Duodenal mucosa (tissue), 2 donors: ENCODE measurements at regions not wholly inside any gene's neighbourhood (a gene's known extent, or its start where the extent isn't known, plus 50 kb on each side); places are given as distances from the start of the nearest gene placed in this dataset.

ENCODE experiments used
- H3K27ac ChIP-seq: one replicate; pipeline ENCODE4 v1.7.0; 2013; ENCODE audit warnings: low read depth, low read length
- H3K27me3 ChIP-seq, 2 donors: one replicate each; pipeline ENCODE4 v1.7.0; 2013; ENCODE audit warnings: low read length in 2 of 2, control low read depth in 1 of 2; ENCODE audit not compliant: insufficient read depth in 2 of 2, control insufficient read depth in 1 of 2
- H3K36me3 ChIP-seq, 2 donors: one replicate each; pipeline ENCODE4 v1.7.0; 2013; ENCODE audit warnings: low read length in 2 of 2, control low read depth in 1 of 2; ENCODE audit not compliant: insufficient read depth in 2 of 2, control insufficient read depth in 1 of 2
- H3K4me1 ChIP-seq, 2 donors: one replicate each; pipeline ENCODE4 v1.7.0; 2013; ENCODE audit warnings: low read length in 2 of 2, control low read depth in 1 of 2; ENCODE audit not compliant: insufficient read depth in 2 of 2, control insufficient read depth in 1 of 2
- H3K4me3 ChIP-seq, 2 donors: one replicate each; pipeline ENCODE4 v1.7.0; 2013; ENCODE audit warnings: low read length in 2 of 2, low read depth in 1 of 2
- H3K9ac ChIP-seq, 2 donors: one replicate each; pipeline ENCODE4 v1.7.0; 2013; ENCODE audit warnings: low read length in 2 of 2, low read depth in 1 of 2
- H3K9me3 ChIP-seq, 2 donors: one replicate each; pipeline ENCODE4 v1.7.0; 2013; ENCODE audit warnings: low read length in 2 of 2, control low read depth in 1 of 2; ENCODE audit not compliant: control insufficient read depth in 1 of 2

DNA sequence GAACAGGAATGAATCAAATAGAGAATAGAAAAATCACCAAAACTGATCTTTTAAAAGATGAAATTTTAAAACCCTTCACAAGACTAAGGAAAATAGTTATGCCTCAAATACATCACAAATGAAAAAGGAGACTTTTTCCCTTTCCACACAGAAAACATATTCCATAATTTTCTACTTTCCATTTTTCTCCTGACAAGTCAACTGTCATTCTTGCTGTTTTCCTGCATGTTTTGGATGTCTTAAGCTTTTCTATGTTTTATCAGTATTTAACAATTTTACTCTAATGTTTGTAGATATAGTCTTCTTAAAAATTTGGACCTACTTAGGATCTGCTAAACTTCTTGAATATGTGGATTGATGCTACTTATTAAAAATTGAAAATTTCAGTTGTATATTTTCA, 810.8 kb downstream of the OLFM4 start:
- Histone ChIP-seq H3K9me3 (no peaks in the 10 kb centered on the region), H3K27me3 (no peaks in the 10 kb centered on the region), H3K4me1 (no peaks in the 10 kb centered on the region), H3K4me3 (no peak overlapping the region), H3K36me3 (no peaks in the 10 kb centered on the region), H3K27ac (no peak overlapping the region), H3K9ac (no peak overlapping the region)

DNA sequence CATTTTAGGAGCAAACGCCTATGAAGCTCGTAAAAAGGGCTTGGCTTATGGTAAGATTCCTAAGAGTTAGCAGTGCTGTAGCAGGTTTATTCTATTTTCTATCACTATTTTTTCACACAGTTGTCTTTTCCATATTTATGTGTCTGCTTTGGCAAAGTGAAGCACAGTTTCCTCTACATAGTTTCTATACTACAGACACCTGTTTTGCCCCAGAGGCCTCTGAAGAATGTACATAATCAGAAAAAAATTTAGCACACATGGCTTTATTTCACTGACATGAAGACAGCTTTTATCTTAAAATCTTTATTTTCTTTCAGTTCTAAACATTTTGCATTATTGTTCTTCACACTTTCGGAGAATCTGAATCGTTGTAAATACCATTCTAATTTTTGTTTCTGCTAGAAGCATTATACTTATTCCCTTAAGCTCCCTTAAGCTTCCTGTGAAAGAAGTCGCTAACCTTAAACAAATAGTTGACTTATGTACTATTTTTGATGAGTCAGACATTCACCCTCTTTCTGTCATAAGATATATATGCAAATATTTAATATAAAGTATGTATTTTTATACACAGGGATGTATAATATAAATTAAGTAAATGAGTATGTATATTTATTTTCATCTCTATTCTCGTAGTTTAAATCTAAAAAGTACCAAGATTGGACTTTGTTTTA, 816.0 kb downstream of the OLFM4 start:
- Histone ChIP-seq H3K4me3 (no peak overlapping the region), H3K36me3 (no peaks in the 10 kb centered on the region), H3K9ac (no peak overlapping the region), H3K9me3 (no peaks in the 10 kb centered on the region), H3K4me1 (no peaks in the 10 kb centered on the region), H3K27ac (no peak overlapping the region), H3K27me3 (no peaks in the 10 kb centered on the region)

DNA sequence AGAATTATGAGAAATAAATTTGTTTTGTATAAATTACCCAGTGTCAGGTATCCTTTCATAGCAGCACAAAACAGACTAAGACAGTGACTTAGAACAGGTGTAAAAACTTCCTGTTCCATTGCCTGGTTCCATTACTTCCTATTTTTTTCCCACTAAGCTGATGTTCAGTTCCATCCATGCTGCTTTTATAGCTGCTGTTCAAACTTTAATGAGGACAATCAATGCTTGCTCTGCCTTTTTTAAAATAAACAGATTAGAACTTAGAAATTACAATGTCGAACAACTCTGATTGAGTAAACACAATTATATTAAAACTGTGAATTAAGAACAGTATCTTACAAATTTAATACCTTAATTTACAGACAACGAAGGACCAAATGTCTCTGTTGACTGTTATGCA, 818.9 kb downstream of the OLFM4 start:
- Histone ChIP-seq H3K36me3 (no peaks in the 10 kb centered on the region), H3K9ac (no peak overlapping the region), H3K9me3 (no peaks in the 10 kb centered on the region), H3K4me3 (no peak overlapping the region), H3K27me3 (no peaks in the 10 kb centered on the region), H3K27ac (no peak overlapping the region), H3K4me1 (no peaks in the 10 kb centered on the region)

DNA sequence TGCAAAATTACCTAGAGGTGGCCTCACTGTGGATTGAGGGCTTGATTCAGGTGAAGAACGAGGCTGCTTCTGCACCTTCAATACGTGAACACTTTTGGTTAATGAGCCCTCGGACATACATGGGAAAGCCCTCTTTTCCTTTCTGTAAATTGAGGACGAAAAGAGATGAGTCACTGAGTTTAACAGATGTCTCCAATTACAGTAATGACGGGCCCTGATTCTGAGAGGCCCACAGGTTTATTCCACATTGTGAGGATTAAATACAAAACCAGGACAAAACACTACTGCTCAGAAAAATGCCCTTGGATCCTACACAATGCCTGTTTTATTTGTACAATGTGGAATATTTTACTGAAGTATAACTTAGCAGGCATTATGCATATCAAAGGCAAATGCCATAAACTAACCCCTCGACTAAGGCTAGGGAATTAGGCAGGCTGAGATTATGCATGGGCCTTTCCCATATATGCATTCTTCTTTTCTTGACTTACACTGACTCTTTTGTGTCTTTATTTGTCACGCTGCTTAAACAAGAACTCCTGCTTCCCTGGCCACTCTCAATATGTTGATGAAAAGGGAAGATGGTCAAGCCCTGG, 819.9 kb downstream of the OLFM4 start:
- Histone ChIP-seq H3K9ac (no peak overlapping the region), H3K4me1 (no peaks in the 10 kb centered on the region), H3K27ac (no peak overlapping the region), H3K36me3 (no peaks in the 10 kb centered on the region), H3K4me3 (no peak overlapping the region), H3K27me3 (no peaks in the 10 kb centered on the region), H3K9me3 (no peaks in the 10 kb centered on the region)

DNA sequence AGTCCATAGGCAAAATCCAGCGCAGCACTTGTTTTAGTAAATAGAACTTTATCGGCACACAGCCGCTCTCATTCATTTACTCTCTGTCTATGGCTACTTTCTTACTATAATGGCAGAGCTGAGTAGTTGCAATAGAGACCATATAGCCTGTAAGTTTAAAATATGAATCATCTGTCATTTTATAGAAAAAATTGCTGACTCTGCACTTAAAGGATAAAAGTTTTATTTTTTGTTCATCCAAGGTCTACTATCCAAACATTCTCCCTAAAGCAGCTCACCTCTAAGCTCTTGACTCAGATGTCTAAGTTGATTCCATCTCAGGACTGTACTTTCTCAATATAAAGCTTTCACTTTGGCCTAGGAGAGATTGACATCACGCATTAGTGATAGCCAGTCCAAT, 825.7 kb downstream of the OLFM4 start:
- H3K9ac ChIP-seq = no peak overlapping the region
- H3K9me3 ChIP-seq = no peaks in the 10 kb centered on the region
- H3K4me3 ChIP-seq = no peak overlapping the region
- H3K27me3 ChIP-seq = no peaks in the 10 kb centered on the region
- H3K27ac ChIP-seq = no peak overlapping the region
- no peaks in the 10 kb centered on the region for H3K4me1 ChIP-seq
- H3K36me3 ChIP-seq = no peaks in the 10 kb centered on the region

DNA sequence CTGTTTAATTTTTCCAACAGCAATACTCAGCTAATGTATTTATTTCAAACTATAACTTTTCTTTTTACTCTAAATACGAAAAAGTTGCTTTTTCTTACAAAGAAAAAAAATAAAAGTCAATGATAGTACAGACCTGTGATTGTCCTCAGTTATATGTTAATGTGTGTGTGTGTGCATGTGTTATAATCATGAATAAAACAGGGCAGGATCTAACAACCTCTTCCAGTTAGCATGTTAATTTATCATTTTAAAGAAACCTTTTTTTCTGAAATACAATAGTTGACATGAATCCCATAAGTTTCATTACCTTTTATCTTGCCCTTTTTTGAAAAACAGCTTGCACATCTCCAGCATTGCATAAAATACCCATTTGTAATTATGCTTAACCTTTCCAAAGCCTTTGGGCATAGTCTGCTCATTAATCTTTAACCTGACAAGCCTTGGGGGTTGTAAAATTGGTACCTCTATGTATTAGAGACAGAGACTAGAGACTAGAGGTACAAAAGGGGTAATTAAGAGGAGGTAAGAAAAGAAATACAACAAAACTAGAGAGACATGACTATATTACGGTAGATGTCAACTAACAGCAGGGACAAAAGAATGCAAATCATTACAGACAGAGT, 828.1 kb downstream of the OLFM4 start:
- H3K36me3 ChIP-seq = no peaks in the 10 kb centered on the region
- H3K27me3 ChIP-seq = no peaks in the 10 kb centered on the region
- no peaks in the 10 kb centered on the region for H3K9me3 ChIP-seq
- H3K4me3 ChIP-seq = no peak overlapping the region
- no peak overlapping the region for H3K9ac ChIP-seq
- H3K27ac ChIP-seq = no peak overlapping the region
- no peaks in the 10 kb centered on the region for H3K4me1 ChIP-seq

DNA sequence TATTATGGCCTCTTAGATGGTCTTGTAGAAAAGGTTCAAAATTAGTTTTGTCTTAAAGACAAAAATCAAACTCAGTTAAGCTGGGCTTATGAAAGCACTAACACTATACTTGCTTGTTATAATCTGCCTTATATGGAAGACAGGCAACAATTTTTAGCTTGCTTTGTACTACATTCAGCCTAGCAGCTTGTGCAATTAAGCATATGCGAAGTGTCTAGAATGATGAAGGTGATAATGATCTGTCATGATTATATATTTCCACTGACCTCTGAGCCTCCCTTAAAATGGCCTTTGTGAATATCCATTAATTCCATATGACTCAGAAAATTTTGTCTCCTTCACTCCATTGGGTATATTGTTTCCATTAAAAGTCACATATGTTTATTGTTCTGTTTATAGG, 834.9 kb downstream of the OLFM4 start:
- H3K27ac ChIP-seq = no peak overlapping the region
- no peak overlapping the region for H3K9ac ChIP-seq
- no peak overlapping the region for H3K4me3 ChIP-seq
- no peaks in the 10 kb centered on the region for H3K36me3 ChIP-seq
- no peaks in the 10 kb centered on the region for H3K9me3 ChIP-seq
- H3K4me1 ChIP-seq = no peaks in the 10 kb centered on the region
- no peaks in the 10 kb centered on the region for H3K27me3 ChIP-seq

DNA sequence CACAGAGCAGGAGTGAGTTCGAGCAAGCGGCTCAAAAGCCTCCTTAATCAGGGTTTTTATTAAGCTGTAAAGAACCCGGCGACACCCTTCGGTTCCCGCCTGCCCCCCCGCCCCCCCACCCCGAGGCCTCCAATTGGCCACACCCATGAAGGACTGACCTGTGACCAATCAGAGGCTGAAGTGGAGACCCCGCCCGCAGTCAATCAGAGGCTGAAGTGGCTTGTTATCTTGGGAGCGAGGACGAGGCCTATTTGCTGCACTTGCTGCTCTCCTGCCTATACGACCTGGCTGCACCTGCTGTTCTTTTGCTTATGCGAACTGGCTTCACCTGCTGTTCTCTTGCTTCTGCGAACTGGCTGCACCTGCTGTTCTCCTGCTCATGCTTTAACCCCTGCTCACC, 844.9 kb downstream of the OLFM4 start:
- H3K4me3 ChIP-seq = peak overlapping the region in 1 of 2 donors; percentile 46
- no peak overlapping the region for H3K9ac ChIP-seq
- no peaks in the 10 kb centered on the region for H3K27me3 ChIP-seq
- no peaks in the 10 kb centered on the region for H3K36me3 ChIP-seq
- H3K9me3 ChIP-seq = no peaks in the 10 kb centered on the region
- H3K27ac ChIP-seq = no peak overlapping the region
- H3K4me1 ChIP-seq = peaks cover 0 to 4% of the 10 kb centered on the region in 2 donors

DNA sequence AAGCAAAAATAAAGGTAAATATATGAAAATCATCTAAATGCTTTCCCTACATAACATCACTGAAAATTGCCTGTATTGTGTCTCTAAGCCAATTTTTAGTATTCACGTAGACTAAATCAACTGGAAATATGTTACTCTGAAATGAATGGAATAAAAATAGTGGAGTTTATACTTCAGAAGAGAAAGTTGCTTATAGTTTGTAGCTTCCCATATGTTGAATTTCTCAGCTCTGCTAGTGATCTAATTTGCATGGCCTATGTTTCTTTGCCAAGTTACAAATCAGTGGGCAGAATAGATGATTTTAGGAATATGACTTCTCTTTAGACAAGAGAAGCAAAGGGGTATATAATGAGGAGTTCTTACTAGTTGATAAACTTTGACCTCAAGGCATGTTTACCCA, 850.2 kb downstream of the OLFM4 start:
- H3K27me3 ChIP-seq = no peaks in the 10 kb centered on the region
- no peak overlapping the region for H3K9ac ChIP-seq
- H3K4me1 ChIP-seq = peaks cover 0 to 1% of the 10 kb centered on the region in 2 donors
- no peak overlapping the region for H3K4me3 ChIP-seq
- H3K9me3 ChIP-seq = no peaks in the 10 kb centered on the region
- H3K36me3 ChIP-seq = no peaks in the 10 kb centered on the region
- H3K27ac ChIP-seq = no peak overlapping the region

DNA sequence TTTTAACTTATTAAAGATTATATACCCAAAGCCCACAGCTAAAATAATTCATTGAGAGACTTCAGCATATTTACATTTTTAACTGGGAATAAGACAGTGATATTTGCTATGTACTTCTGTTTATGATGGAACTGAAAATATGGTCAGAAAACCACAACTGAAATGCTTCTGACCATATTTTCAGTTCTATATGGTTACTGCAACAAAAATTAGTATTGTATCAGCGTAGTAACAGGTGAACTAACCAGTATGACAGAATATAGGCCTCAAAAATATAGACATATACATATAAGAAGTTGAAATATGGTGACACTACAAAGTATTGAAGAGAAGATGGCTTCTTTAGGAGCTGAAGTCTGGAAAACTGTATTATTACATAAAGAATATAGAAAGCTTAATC, 857.4 kb downstream of the OLFM4 start:
- no peak overlapping the region for H3K4me3 ChIP-seq
- no peak overlapping the region for H3K9ac ChIP-seq
- no peaks in the 10 kb centered on the region for H3K27me3 ChIP-seq
- no peak overlapping the region for H3K27ac ChIP-seq
- H3K9me3 ChIP-seq = no peaks in the 10 kb centered on the region
- H3K4me1 ChIP-seq = no peaks in the 10 kb centered on the region
- no peaks in the 10 kb centered on the region for H3K36me3 ChIP-seq
